DND-41 (cell line): ENCODE measurements at regions not wholly inside any gene's neighbourhood (a gene's known extent, or its start where the extent isn't known, plus 50 kb on each side); places are given as distances from the start of the nearest gene placed in this dataset.

Experiments used
- ATAC-seq: fragments of 200-7000 bp; cut with Tn5 transposase; 3 replicates; pipeline ENCODE4 v1.9.1; 2021; ENCODE audit warnings: low read depth; ENCODE audit not compliant: insufficient read depth
- DNase-seq: peaks from one replicate; pipeline ENCODE4 v3.0.0-alpha.2; 2020
- H2AFZ ChIP-seq: 2 replicates; pipeline ENCODE4 v1.6.0; 2012; ENCODE audit warnings: low read depth, low read length
- H3K27ac ChIP-seq: 2 replicates; pipeline ENCODE4 v1.5.1; 2012; ENCODE audit warnings: low read length, inconsistent platforms
- H3K27me3 ChIP-seq: fragments of 200-600 bp; sonication (generic); 2 replicates; pipeline ENCODE4 v1.6.0; 2012; ENCODE audit warnings: low read length, mild to moderate bottlenecking, inconsistent platforms; ENCODE audit not compliant: insufficient read depth, poor library complexity
- H3K36me3 ChIP-seq: 2 replicates; pipeline ENCODE4 v1.5.1; 2012; ENCODE audit warnings: low read length, inconsistent platforms; ENCODE audit not compliant: insufficient read depth
- H3K4me1 ChIP-seq: 2 replicates; pipeline ENCODE4 v1.5.1; 2012; ENCODE audit warnings: mild to moderate bottlenecking, low read length; ENCODE audit not compliant: insufficient read depth
- H3K4me2 ChIP-seq: 2 replicates; pipeline ENCODE4 v1.6.0; 2012; ENCODE audit warnings: mild to moderate bottlenecking, moderate library complexity, low read length, inconsistent platforms; ENCODE audit not compliant: insufficient read depth
- H3K4me3 ChIP-seq, 2 experiments: fragments of 200-600 bp in 1 of 2; shearing (Covaris generic) in 1 of 2; 2 replicates each; pipeline ENCODE4 v1.5.1; 2012 to 2016; ENCODE audit warnings: inconsistent platforms in 2 of 2, low read length in 2 of 2, mild to moderate bottlenecking in 2 of 2, low read depth in 1 of 2, moderate library complexity in 1 of 2
- H3K79me2 ChIP-seq: 2 replicates; pipeline ENCODE4 v1.6.0; 2012; ENCODE audit warnings: low read length, inconsistent platforms; ENCODE audit not compliant: insufficient read depth
- H3K9ac ChIP-seq: 2 replicates; pipeline ENCODE4 v1.6.0; 2012; ENCODE audit warnings: low read depth, mild to moderate bottlenecking, inconsistent platforms, low read length, moderate library complexity
- H3K9me3 ChIP-seq: 2 replicates; pipeline ENCODE4 v1.5.1; 2012; ENCODE audit warnings: low read length, moderate library complexity, mild to moderate bottlenecking, inconsistent platforms; ENCODE audit not compliant: insufficient read depth, severe bottlenecking
- H4K20me1 ChIP-seq: 2 replicates; pipeline ENCODE4 v1.6.0; 2012; ENCODE audit warnings: low read length; ENCODE audit not compliant: insufficient read depth
- CTCF ChIP-seq: IDR thresholded peaks from 2 replicates; pipeline ENCODE4 v1.5.1; 2012; ENCODE audit warnings: borderline replicate concordance, low read length, moderate library complexity, mild to moderate bottlenecking; ENCODE audit not compliant: poor library complexity, severe bottlenecking; ENCODE audit errors: extremely low read depth
- EZH2 ChIP-seq: IDR thresholded peaks from 3 replicates; pipeline ENCODE4 v1.6.1; 2012; ENCODE audit warnings: borderline replicate concordance, low read depth, mild to moderate bottlenecking, moderate library complexity, low read length, inconsistent platforms; ENCODE audit not compliant: severe bottlenecking

GRCh38 chr2:201959198-201959597, 74.5 kb upstream of the FZD7 start:
- H3K9ac ChIP-seq: no peak overlapping the region
- H2AFZ ChIP-seq: no peak overlapping the region
- H3K27me3 ChIP-seq: peaks cover 6% of the 10 kb centered on the region
- no peaks in the 10 kb centered on the region for H3K4me1 ChIP-seq
- DNase-seq (no peak), ATAC-seq (no peak)
- H3K36me3 ChIP-seq: no peaks in the 10 kb centered on the region
- H3K4me3 ChIP-seq: no peak overlapping the region
- H3K27ac ChIP-seq: no peak overlapping the region
- H4K20me1 ChIP-seq: no peaks in the 10 kb centered on the region
- H3K9me3 ChIP-seq: no peaks in the 10 kb centered on the region
- no peak overlapping the region for H3K4me2 ChIP-seq
- TF ChIP-seq CTCF (no peak), EZH2 (no peak)
- no peaks in the 10 kb centered on the region for H3K79me2 ChIP-seq

GRCh38 chr2:201959626-201960025, 74.0 kb upstream of the FZD7 start:
- Histone ChIP-seq H3K4me3 (no peak overlapping the region), H4K20me1 (no peaks in the 10 kb centered on the region), H2AFZ (no peak overlapping the region), H3K27me3 (peaks cover 6% of the 10 kb centered on the region), H3K4me1 (no peaks in the 10 kb centered on the region), H3K79me2 (no peaks in the 10 kb centered on the region), H3K9ac (no peak overlapping the region), H3K36me3 (no peaks in the 10 kb centered on the region), H3K4me2 (no peak overlapping the region), H3K9me3 (no peaks in the 10 kb centered on the region), H3K27ac (no peak overlapping the region)
- ATAC-seq (no peak), DNase-seq (no peak)
- TF ChIP-seq CTCF (no peak), EZH2 (no peak)

GRCh38 chr2:201960305-201960704, 73.3 kb upstream of the FZD7 start:
- Histone ChIP-seq H3K79me2 (no peaks in the 10 kb centered on the region), H3K27me3 (peaks cover 12% of the 10 kb centered on the region), H3K4me1 (no peaks in the 10 kb centered on the region), H3K4me2 (no peak overlapping the region), H3K4me3 (no peak overlapping the region), H3K9ac (no peak overlapping the region), H3K36me3 (no peaks in the 10 kb centered on the region), H3K9me3 (no peaks in the 10 kb centered on the region), H4K20me1 (no peaks in the 10 kb centered on the region), H2AFZ (no peak overlapping the region), H3K27ac (no peak overlapping the region)
- no peak for ATAC-seq
- TF ChIP-seq EZH2 (no peak), CTCF (no peak)
- no peak for DNase-seq

- DNase-seq: no peak
- H3K4me1 ChIP-seq: no peaks in the 10 kb centered on the region
- no peaks in the 10 kb centered on the region for H3K79me2 ChIP-seq
- H3K36me3 ChIP-seq: no peaks in the 10 kb centered on the region
- no peak overlapping the region for H2AFZ ChIP-seq
- peaks cover 10% of the 10 kb centered on the region for H3K27me3 ChIP-seq
- no peaks in the 10 kb centered on the region for H4K20me1 ChIP-seq
- no peak for TF ChIP-seq EZH2
- TF ChIP-seq CTCF: no peak
- no peak overlapping the region for H3K4me2 ChIP-seq
- H3K4me3 ChIP-seq: no peak overlapping the region
- ATAC-seq: no peak
- H3K27ac ChIP-seq: no peak overlapping the region
- no peak overlapping the region for H3K9ac ChIP-seq
- no peaks in the 10 kb centered on the region for H3K9me3 ChIP-seq
Observed at GRCh38 chr2:201961401-201961800, 72.3 kb upstream of the FZD7 start.
